Neural progenitor cell (in vitro differentiated cells): ENCODE measurements at regions not wholly inside any gene's neighbourhood (a gene's known extent, or its start where the extent isn't known, plus 50 kb on each side); places are given as distances from the start of the nearest gene placed in this dataset.

Experiments
- DNase-seq: peaks from one replicate; pipeline ENCODE4 v3.0.0-alpha.2; 2016; ENCODE audit warnings: low spot score
- H2AFZ ChIP-seq: fragments of 200-600 bp; sonication (generic); replicated peaks from 2 replicates; pipeline ENCODE4 v1.6.1; 2016; ENCODE audit warnings: antibody characterized with exemption
- H3F3A ChIP-seq: fragments of 200-600 bp; sonication (generic); 2 replicates; pipeline ENCODE4 v1.6.1; 2016; ENCODE audit warnings: antibody characterized with exemption, low read depth
- H3K27ac ChIP-seq: fragments of 200-600 bp; sonication (generic); 2 replicates; pipeline ENCODE4 v1.5.1; 2016; ENCODE audit warnings: mild to moderate bottlenecking
- H3K27me3 ChIP-seq: fragments of 200-600 bp; sonication (generic); 2 replicates; pipeline ENCODE4 v1.6.1; 2016; ENCODE audit warnings: mild to moderate bottlenecking, moderate library complexity
- H3K36me3 ChIP-seq: fragments of 200-600 bp; sonication (generic); 2 replicates; pipeline ENCODE4 v1.5.1; 2016
- H3K4me1 ChIP-seq: fragments of 200-600 bp; sonication (generic); 2 replicates; pipeline ENCODE4 v1.6.1; 2016; ENCODE audit warnings: mixed run types
- H3K4me2 ChIP-seq: fragments of 200-600 bp; sonication (generic); 2 replicates; pipeline ENCODE4 v1.6.1; 2016
- H3K4me3 ChIP-seq: fragments of 200-600 bp; sonication (generic); 2 replicates; pipeline ENCODE4 v1.5.1; 2016
- H3K79me2 ChIP-seq: fragments of 200-600 bp; sonication (generic); 2 replicates; pipeline ENCODE4 v1.6.1; 2016; ENCODE audit warnings: low read depth
- H3K9ac ChIP-seq: fragments of 200-600 bp; sonication (generic); 2 replicates; pipeline ENCODE4 v1.6.1; 2016
- H3K9me3 ChIP-seq: fragments of 200-600 bp; sonication (generic); 2 replicates; pipeline ENCODE4 v1.5.1; 2016; ENCODE audit warnings: low read depth
- H4K20me1 ChIP-seq: fragments of 200-600 bp; sonication (generic); 2 replicates; pipeline ENCODE4 v1.6.1; 2016; ENCODE audit warnings: low read depth
- H3K27ac Mint-ChIP-seq: 3 replicates; pipeline ENCODE4 v1.8.0; 2021; ENCODE audit warnings: mixed read lengths
- H3K27me3 Mint-ChIP-seq: 2 replicates; pipeline ENCODE4 v1.8.0; 2022; ENCODE audit warnings: low read depth, mild to moderate bottlenecking, inconsistent platforms, moderate library complexity, mixed read lengths; ENCODE audit not compliant: insufficient read depth
- H3K36me3 Mint-ChIP-seq: 3 replicates; pipeline ENCODE4 v1.8.0; 2021; ENCODE audit warnings: mixed read lengths
- H3K4me1 Mint-ChIP-seq: 3 replicates; pipeline ENCODE4 v1.8.0; 2021; ENCODE audit warnings: mixed read lengths
- H3K4me3 Mint-ChIP-seq: 3 replicates; pipeline ENCODE4 v1.8.0; 2021; ENCODE audit warnings: mild to moderate bottlenecking, moderate library complexity, mixed read lengths
- H3K9me3 Mint-ChIP-seq: 3 replicates; pipeline ENCODE4 v1.8.0; 2020; ENCODE audit warnings: mixed read lengths
- CTCF ChIP-seq: fragments of 200-600 bp; sonication (generic); IDR thresholded peaks from 2 replicates; pipeline ENCODE4 v1.5.1; 2017; ENCODE audit warnings: antibody characterized with exemption, mild to moderate bottlenecking
- EZH2 ChIP-seq: fragments of 200-600 bp; sonication (generic); IDR thresholded peaks from 2 replicates; pipeline ENCODE4 v1.6.1; 2017; ENCODE audit warnings: antibody characterized with exemption, mild to moderate bottlenecking, moderate library complexity
- EZH2phosphoT487 ChIP-seq: fragments of 200-600 bp; sonication (generic); IDR thresholded peaks from 2 replicates; pipeline ENCODE4 v1.6.1; 2017; ENCODE audit warnings: antibody characterized with exemption

GRCh38 chr15:38883987-38884386 is 319.4 kb upstream of the RASGRP1 start:
- no peak overlapping the region for H3K27ac ChIP-seq
- H3K4me3 Mint-ChIP-seq, result no peak overlapping the region
- no peak overlapping the region for H3K4me2 ChIP-seq

GRCh38 chr15:38885001-38885400 is 320.4 kb upstream of the RASGRP1 start:
- Mint-ChIP-seq H3K27me3 (no peaks in the 10 kb centered on the region), H3K36me3 (no peaks in the 10 kb centered on the region), H3K9me3 (no peaks in the 10 kb centered on the region), H3K27ac (no peak overlapping the region), H3K4me3 (no peak overlapping the region), H3K4me1 (no peaks in the 10 kb centered on the region)
- H3K4me2 ChIP-seq, result no peak overlapping the region
- no peaks in the 10 kb centered on the region for H3K9me3 ChIP-seq
- no peak overlapping the region for H2AFZ ChIP-seq
- no peak overlapping the region for H3K9ac ChIP-seq
- H4K20me1 ChIP-seq, result no peaks in the 10 kb centered on the region
- no peaks in the 10 kb centered on the region for H3K36me3 ChIP-seq
- no peaks in the 10 kb centered on the region for H3K79me2 ChIP-seq
- no peak for TF ChIP-seq CTCF
- TF ChIP-seq EZH2phosphoT487, result no peak
- TF ChIP-seq EZH2, result no peak
- H3K4me3 ChIP-seq, result no peak overlapping the region
- H3K27me3 ChIP-seq, result no peaks in the 10 kb centered on the region
- DNase-seq, result no peak
- H3K27ac ChIP-seq, result no peak overlapping the region
- peaks cover 6% of the 10 kb centered on the region for H3K4me1 ChIP-seq
- H3F3A ChIP-seq, result no peaks in the 10 kb centered on the region

More at GRCh38 chr15:38883987-38884386, 319.4 kb upstream of the RASGRP1 start:
- TF ChIP-seq CTCF (no peak), EZH2phosphoT487 (no peak), EZH2 (no peak)
- no peak overlapping the region for H3K4me3 ChIP-seq
- H3K79me2 ChIP-seq, result no peaks in the 10 kb centered on the region
- no peaks in the 10 kb centered on the region for H3F3A ChIP-seq
- no peaks in the 10 kb centered on the region for H3K9me3 ChIP-seq
- no peak overlapping the region for H3K9ac ChIP-seq
- H3K36me3 Mint-ChIP-seq, result no peaks in the 10 kb centered on the region
- H3K36me3 ChIP-seq, result no peaks in the 10 kb centered on the region
- no peaks in the 10 kb centered on the region for H3K27me3 Mint-ChIP-seq
- no peaks in the 10 kb centered on the region for H3K9me3 Mint-ChIP-seq
- no peaks in the 10 kb centered on the region for H3K27me3 ChIP-seq
- no peak overlapping the region for H2AFZ ChIP-seq
- H3K27ac Mint-ChIP-seq, result no peak overlapping the region
- no peaks in the 10 kb centered on the region for H3K4me1 Mint-ChIP-seq
- H3K4me1 ChIP-seq, result peaks cover 3% of the 10 kb centered on the region
- DNase-seq, result no peak
- no peaks in the 10 kb centered on the region for H4K20me1 ChIP-seq

- no peaks in the 10 kb centered on the region for H3K9me3 ChIP-seq
- H3K4me2 ChIP-seq, result no peak overlapping the region
- no peaks in the 10 kb centered on the region for H3F3A ChIP-seq
- H3K36me3 Mint-ChIP-seq, result no peaks in the 10 kb centered on the region
- no peak overlapping the region for H2AFZ ChIP-seq
- H3K27ac ChIP-seq, result no peak overlapping the region
- DNase-seq, result no peak
- H3K27me3 Mint-ChIP-seq, result no peaks in the 10 kb centered on the region
- H3K27me3 ChIP-seq, result no peaks in the 10 kb centered on the region
- H3K9me3 Mint-ChIP-seq, result no peaks in the 10 kb centered on the region
- H3K36me3 ChIP-seq, result no peaks in the 10 kb centered on the region
- H3K9ac ChIP-seq, result no peak overlapping the region
- H3K4me3 Mint-ChIP-seq, result no peak overlapping the region
- no peak overlapping the region for H3K27ac Mint-ChIP-seq
- H3K79me2 ChIP-seq, result no peaks in the 10 kb centered on the region
- TF ChIP-seq EZH2phosphoT487, result no peak
- no peak for TF ChIP-seq EZH2
- no peak for TF ChIP-seq CTCF
- H3K4me3 ChIP-seq, result no peak overlapping the region
- peaks cover 6% of the 10 kb centered on the region for H3K4me1 ChIP-seq
- no peaks in the 10 kb centered on the region for H4K20me1 ChIP-seq
- no peaks in the 10 kb centered on the region for H3K4me1 Mint-ChIP-seq
Measured at GRCh38 chr15:38885471-38885952, 320.9 kb upstream of the RASGRP1 start.
